ENCODE measurements at regions not wholly inside any gene's neighbourhood (a gene's known extent, or its start where the extent isn't known, plus 50 kb on each side); places are given as distances from the start of the nearest gene placed in this dataset.

- TF ChIP-seq CTCF (IDR thresholded peaks at IDR 0.05; ENCODE audit: poor library complexity) (no peak), EZH2 (IDR thresholded peaks at IDR 0.05; ENCODE audit: borderline replicate concordance) (no peak)
Measured at GRCh38 chr11:114802878-114803277, 124.6 kb downstream of the NXPE2 start.
